ENCODE measurements at regions not wholly inside any gene's neighbourhood (a gene's known extent, or its start where the extent isn't known, plus 50 kb on each side); places are given as distances from the start of the nearest gene placed in this dataset.

DNA sequence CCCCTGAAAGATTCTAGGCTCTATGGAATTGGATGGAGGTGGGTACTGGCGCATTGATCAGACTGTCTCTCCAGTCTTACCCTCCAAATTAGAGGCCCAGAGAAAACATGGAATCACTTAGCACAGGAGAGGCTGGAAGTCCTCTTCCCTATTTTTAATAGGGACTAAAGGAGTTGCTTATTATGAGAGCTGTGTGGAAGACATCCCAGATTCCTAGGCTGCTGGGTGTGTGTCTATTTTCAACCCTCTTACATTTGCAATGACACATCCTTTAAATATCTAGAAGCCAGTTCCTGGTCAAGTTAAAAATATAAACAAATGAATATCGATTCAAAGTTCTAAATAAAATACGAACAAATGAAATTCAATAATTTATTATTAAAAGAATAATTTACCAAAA lies 58.3 kb upstream of the ARID2 start:
- in situ Hi-C loops (cut with MboI), result loop anchor here (5.0 kb wide), 1 partner anchor 41 kb away; no protein-coding TSS in a partner anchor
- ChIA-PET CTCF (ENCODE audit: low intra/inter-chr PET ratio) (no interaction called here), POLR2A (no interaction called here)
- TF ChIP-seq ESRRA (IDR thresholded peaks at IDR 0.05; ENCODE audit: borderline replicate concordance, low read depth) (no peak), NR4A1 (CRISPR knock-in tag; IDR thresholded peaks at IDR 0.05) (no peak), NR4A1 (tag; IDR thresholded peaks at IDR 0.05) (no peak), ELF4 (CRISPR knock-in tag; IDR thresholded peaks at IDR 0.05) (no peak), PRMT5 (CRISPR knock-in tag; IDR thresholded peaks at IDR 0.05) (no peak), RBFOX2 (IDR thresholded peaks at IDR 0.05; ENCODE audit: low read depth, low read length) (no peak), PML (IDR thresholded peaks at IDR 0.05; ENCODE audit: low read length) (no peak)
- TF ChIP-seq, protein P1, sequence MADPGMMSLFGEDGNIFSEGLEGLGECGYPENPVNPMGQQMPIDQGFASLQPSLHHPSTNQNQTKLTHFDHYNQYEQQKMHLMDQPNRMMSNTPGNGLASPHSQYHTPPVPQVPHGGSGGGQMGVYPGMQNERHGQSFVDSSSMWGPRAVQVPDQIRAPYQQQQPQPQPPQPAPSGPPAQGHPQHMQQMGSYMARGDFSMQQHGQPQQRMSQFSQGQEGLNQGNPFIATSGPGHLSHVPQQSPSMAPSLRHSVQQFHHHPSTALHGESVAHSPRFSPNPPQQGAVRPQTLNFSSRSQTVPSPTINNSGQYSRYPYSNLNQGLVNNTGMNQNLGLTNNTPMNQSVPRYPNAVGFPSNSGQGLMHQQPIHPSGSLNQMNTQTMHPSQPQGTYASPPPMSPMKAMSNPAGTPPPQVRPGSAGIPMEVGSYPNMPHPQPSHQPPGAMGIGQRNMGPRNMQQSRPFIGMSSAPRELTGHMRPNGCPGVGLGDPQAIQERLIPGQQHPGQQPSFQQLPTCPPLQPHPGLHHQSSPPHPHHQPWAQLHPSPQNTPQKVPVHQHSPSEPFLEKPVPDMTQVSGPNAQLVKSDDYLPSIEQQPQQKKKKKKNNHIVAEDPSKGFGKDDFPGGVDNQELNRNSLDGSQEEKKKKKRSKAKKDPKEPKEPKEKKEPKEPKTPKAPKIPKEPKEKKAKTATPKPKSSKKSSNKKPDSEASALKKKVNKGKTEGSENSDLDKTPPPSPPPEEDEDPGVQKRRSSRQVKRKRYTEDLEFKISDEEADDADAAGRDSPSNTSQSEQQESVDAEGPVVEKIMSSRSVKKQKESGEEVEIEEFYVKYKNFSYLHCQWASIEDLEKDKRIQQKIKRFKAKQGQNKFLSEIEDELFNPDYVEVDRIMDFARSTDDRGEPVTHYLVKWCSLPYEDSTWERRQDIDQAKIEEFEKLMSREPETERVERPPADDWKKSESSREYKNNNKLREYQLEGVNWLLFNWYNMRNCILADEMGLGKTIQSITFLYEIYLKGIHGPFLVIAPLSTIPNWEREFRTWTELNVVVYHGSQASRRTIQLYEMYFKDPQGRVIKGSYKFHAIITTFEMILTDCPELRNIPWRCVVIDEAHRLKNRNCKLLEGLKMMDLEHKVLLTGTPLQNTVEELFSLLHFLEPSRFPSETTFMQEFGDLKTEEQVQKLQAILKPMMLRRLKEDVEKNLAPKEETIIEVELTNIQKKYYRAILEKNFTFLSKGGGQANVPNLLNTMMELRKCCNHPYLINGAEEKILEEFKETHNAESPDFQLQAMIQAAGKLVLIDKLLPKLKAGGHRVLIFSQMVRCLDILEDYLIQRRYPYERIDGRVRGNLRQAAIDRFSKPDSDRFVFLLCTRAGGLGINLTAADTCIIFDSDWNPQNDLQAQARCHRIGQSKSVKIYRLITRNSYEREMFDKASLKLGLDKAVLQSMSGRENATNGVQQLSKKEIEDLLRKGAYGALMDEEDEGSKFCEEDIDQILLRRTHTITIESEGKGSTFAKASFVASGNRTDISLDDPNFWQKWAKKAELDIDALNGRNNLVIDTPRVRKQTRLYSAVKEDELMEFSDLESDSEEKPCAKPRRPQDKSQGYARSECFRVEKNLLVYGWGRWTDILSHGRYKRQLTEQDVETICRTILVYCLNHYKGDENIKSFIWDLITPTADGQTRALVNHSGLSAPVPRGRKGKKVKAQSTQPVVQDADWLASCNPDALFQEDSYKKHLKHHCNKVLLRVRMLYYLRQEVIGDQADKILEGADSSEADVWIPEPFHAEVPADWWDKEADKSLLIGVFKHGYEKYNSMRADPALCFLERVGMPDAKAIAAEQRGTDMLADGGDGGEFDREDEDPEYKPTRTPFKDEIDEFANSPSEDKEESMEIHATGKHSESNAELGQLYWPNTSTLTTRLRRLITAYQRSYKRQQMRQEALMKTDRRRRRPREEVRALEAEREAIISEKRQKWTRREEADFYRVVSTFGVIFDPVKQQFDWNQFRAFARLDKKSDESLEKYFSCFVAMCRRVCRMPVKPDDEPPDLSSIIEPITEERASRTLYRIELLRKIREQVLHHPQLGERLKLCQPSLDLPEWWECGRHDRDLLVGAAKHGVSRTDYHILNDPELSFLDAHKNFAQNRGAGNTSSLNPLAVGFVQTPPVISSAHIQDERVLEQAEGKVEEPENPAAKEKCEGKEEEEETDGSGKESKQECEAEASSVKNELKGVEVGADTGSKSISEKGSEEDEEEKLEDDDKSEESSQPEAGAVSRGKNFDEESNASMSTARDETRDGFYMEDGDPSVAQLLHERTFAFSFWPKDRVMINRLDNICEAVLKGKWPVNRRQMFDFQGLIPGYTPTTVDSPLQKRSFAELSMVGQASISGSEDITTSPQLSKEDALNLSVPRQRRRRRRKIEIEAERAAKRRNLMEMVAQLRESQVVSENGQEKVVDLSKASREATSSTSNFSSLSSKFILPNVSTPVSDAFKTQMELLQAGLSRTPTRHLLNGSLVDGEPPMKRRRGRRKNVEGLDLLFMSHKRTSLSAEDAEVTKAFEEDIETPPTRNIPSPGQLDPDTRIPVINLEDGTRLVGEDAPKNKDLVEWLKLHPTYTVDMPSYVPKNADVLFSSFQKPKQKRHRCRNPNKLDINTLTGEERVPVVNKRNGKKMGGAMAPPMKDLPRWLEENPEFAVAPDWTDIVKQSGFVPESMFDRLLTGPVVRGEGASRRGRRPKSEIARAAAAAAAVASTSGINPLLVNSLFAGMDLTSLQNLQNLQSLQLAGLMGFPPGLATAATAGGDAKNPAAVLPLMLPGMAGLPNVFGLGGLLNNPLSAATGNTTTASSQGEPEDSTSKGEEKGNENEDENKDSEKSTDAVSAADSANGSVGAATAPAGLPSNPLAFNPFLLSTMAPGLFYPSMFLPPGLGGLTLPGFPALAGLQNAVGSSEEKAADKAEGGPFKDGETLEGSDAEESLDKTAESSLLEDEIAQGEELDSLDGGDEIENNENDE (IDR thresholded peaks at IDR 0.05; ENCODE audit: low read depth, low read length), result no peak
- TF ChIP-seq, protein P2, sequence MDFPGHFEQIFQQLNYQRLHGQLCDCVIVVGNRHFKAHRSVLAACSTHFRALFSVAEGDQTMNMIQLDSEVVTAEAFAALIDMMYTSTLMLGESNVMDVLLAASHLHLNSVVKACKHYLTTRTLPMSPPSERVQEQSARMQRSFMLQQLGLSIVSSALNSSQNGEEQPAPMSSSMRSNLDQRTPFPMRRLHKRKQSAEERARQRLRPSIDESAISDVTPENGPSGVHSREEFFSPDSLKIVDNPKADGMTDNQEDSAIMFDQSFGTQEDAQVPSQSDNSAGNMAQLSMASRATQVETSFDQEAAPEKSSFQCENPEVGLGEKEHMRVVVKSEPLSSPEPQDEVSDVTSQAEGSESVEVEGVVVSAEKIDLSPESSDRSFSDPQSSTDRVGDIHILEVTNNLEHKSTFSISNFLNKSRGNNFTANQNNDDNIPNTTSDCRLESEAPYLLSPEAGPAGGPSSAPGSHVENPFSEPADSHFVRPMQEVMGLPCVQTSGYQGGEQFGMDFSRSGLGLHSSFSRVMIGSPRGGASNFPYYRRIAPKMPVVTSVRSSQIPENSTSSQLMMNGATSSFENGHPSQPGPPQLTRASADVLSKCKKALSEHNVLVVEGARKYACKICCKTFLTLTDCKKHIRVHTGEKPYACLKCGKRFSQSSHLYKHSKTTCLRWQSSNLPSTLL (IDR thresholded peaks at IDR 0.05), result no peak

More for the DNA sequence above, 58.3 kb upstream of the ARID2 start:
- Histone ChIP-seq H3K9me3 (replicated peaks; ENCODE audit: control insufficient read depth, insufficient read depth, low read depth, low read length) (no peaks in the 10 kb centered on the region), H3K79me2 (ENCODE audit: control insufficient read depth, insufficient read depth, low read length) (no peaks in the 10 kb centered on the region), H3K27ac (ENCODE audit: extremely low read depth, low read depth, low read length) (no peak overlapping the region), H4K20me1 (replicated peaks; ENCODE audit: control insufficient read depth, insufficient read depth, low read length) (no peaks in the 10 kb centered on the region), H3K4me3 (no peak overlapping the region), H3K4me1 (replicated peaks in 1 of 2; ENCODE audit: control insufficient read depth in 2 of 2, insufficient read depth in 2 of 2, low read length in 2 of 2) (no peaks in the 10 kb centered on the region; a peak in 1 of 5 replicates), H3K36me3 (ENCODE audit: control insufficient read depth, insufficient read depth, low read length) (no peaks in the 10 kb centered on the region), H3K9ac (ENCODE audit: insufficient read depth in 1 of 2, low read depth in 2 of 2, low read length in 2 of 2) (no peak overlapping the region), H2AFZ (ENCODE audit: low read depth, low read length) (no peak overlapping the region), H3K4me2 (ENCODE audit: insufficient read depth, low read length) (no peak overlapping the region), H3K9me1 (ENCODE audit: control insufficient read depth, insufficient read depth, low read length) (no peaks in the 10 kb centered on the region), H3K27me3 (ENCODE audit: control insufficient read depth in 2 of 2, insufficient read depth in 2 of 2, low read length in 2 of 2) (no peaks in the 10 kb centered on the region; a peak in 1 of 5 replicates)
- ATAC-seq, result no peak
- no peak for DNase-seq (ENCODE audit: extremely low read depth in 1 of 4, low spot score in 3 of 4)
- WGBS (ENCODE audit: insufficient coverage, low coverage, missing lambda C conversion rate), result 3% methylated on average over 3 of the region's 3 CpGs
- no TSS peak for BruUV-seq (replicated peaks)
- intact Hi-C loops (cut with micrococcal nuclease), result no loop called here
- FAIRE-seq, result no peak

Measured in K562 (cell line).